Coronary artery (tissue), 2 donors: ENCODE measurements at regions not wholly inside any gene's neighbourhood (a gene's known extent, or its start where the extent isn't known, plus 50 kb on each side); places are given as distances from the start of the nearest gene placed in this dataset.

Experiments
- DNase-seq: peaks from one replicate; pipeline ENCODE4 v3.0.0-alpha.2; 2017; ENCODE audit warnings: low spot score
- H3K27ac ChIP-seq, 2 donors: fragments of 200-600 bp; sonication (generic); one replicate each; pipeline ENCODE4 v1.5.1; 2016 to 2019
- H3K4me3 ChIP-seq: fragments of 200-600 bp; sonication (generic); 2 replicates; pipeline ENCODE4 v1.5.1; 2016; ENCODE audit warnings: mild to moderate bottlenecking, moderate library complexity
- CTCF ChIP-seq: fragments of 200-600 bp; sonication (generic); IDR thresholded peaks from one replicate; pipeline ENCODE4 v1.5.1; 2019; ENCODE audit warnings: antibody characterized with exemption

- DNase-seq, result no peak
- no peak overlapping the region for H3K27ac ChIP-seq
- TF ChIP-seq CTCF, result no peak
- no peak overlapping the region for H3K4me3 ChIP-seq
These were observed 301.3 kb upstream of the SKOR2 start for GRCh38 chr18:47552783-47553182.

- Histone ChIP-seq H3K4me3 (no peak overlapping the region), H3K27ac (no peak overlapping the region)
- DNase-seq, result no peak
- TF ChIP-seq CTCF, result no peak
These were observed 299.2 kb upstream of the SKOR2 start for GRCh38 chr18:47550611-47551010.

- DNase-seq, result no peak
- TF ChIP-seq CTCF, result no peak
These were observed 297.6 kb upstream of the SKOR2 start for GRCh38 chr18:47549021-47549540.

GRCh38 chr18:47547539-47548202, 296.2 kb upstream of the SKOR2 start:
- no peak overlapping the region for H3K27ac ChIP-seq
- no peak for DNase-seq
- TF ChIP-seq CTCF, result no peak
- no peak overlapping the region for H3K4me3 ChIP-seq

More at GRCh38 chr18:47549021-47549540, 297.6 kb upstream of the SKOR2 start:
- Histone ChIP-seq H3K4me3 (no peak overlapping the region), H3K27ac (no peak overlapping the region)

- H3K4me3 ChIP-seq, result no peak overlapping the region
- no peak for DNase-seq
- TF ChIP-seq CTCF, result no peak
- H3K27ac ChIP-seq, result no peak overlapping the region
These were observed 294.2 kb upstream of the SKOR2 start for GRCh38 chr18:47545613-47546012.

- DNase-seq, result no peak
- H3K27ac ChIP-seq, result no peak overlapping the region
- no peak for TF ChIP-seq CTCF
- H3K4me3 ChIP-seq, result no peak overlapping the region
These were observed 291.6 kb upstream of the SKOR2 start for GRCh38 chr18:47543080-47543479.

- no peak overlapping the region for H3K27ac ChIP-seq
- DNase-seq, result no peak
- TF ChIP-seq CTCF, result no peak
- H3K4me3 ChIP-seq, result no peak overlapping the region
These were observed 291.1 kb upstream of the SKOR2 start for GRCh38 chr18:47542551-47542950.
